ENCODE measurements at regions not wholly inside any gene's neighbourhood (a gene's known extent, or its start where the extent isn't known, plus 50 kb on each side); places are given as distances from the start of the nearest gene placed in this dataset.
"Not testable (repeated sequence)": the region's sequence is repeated elsewhere in the genome, so short reads cannot be mapped to it uniquely, and the experiment has no call there.

DNA sequence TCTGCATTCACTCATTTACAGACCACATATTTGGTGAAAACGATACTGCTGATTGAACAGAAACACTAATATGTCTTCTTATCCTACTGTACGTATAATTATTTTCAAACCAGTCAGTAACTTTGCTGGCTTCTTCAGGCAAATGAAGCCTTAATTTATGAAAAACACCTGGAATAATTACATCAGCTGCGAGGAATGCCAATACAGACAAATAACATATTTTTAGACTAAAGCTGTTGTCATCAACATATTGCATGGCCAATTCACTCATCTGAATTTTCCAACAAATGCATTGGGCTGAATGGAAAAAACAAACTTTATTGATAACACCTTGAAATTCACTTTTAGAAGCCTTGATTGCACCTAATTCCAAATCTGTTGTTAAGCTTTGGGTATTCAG is 165.9 kb downstream of the HLX start:
- TF ChIP-seq CTCF (IDR thresholded peaks at IDR 0.05): no peak

DNA sequence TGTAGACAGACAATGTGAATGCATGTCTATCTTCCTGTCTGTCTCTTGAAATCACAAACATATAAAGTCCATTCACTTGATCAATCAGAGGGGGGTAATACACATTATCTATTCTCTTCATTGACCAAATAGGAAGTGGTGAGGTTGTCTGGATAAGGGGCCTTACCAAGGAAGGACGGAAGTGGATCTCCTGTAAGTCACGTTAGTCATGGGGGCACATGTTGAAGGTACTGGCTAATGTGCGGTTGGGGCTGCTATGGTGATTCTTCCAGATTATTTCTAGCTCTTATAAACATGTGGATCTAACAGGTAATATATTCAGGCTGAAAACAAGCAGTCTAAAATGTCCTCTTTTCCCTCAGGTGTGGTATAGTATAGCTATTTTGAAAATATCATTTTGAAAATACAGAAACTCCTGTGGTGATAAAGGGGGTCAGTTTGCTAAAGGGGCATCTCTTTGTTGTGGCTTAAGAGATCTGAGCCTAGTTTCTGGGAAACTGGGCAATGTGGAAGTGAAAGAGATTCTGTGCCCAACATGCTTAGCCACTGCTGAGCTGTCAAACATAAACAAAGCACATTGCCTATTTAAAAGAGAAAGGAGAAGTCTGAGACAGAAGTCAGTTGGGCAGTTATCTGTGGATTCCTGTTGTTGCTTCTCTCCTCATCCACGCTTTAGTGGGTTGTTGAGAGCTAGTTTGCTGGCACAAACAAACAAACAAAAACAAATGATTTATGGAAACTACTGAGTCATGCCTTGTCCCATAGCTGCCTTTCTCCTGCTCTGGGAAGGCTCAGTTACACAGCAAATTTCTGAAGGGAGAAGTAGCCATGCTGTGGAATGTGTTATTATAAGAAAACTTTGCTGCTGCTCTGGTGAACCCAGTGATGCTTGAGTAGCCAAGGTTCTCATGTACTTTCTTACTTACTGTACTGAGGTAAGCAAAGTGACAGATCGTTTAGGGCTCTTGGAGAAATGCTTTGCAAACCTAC is 166.9 kb downstream of the HLX start:
- no peaks in the 10 kb centered on the region for H3K27me3 ChIP-seq (ENCODE audit: low read depth)
- no peaks in the 10 kb centered on the region for H3K36me3 ChIP-seq
- peaks cover 19% of the 10 kb centered on the region for H3K4me1 ChIP-seq
- no peak for TF ChIP-seq CTCF (IDR thresholded peaks at IDR 0.05)
- H3K4me3 ChIP-seq: no peak overlapping the region
- intact Hi-C loops (cut with DNase I): loop anchor here (10.0 kb wide), 1 partner anchor 151 kb away; no protein-coding TSS in a partner anchor
- no peak for DNase-seq
- ATAC-seq: peak; percentile 61 to 68
- H3K27ac ChIP-seq: no peak overlapping the region
- no peaks in the 10 kb centered on the region for H3K9me3 ChIP-seq

More for the DNA sequence above, 165.9 kb downstream of the HLX start:
- DNase-seq (no peak), ATAC-seq (no peak)
- peaks cover 19% of the 10 kb centered on the region for H3K4me1 ChIP-seq
- H3K27me3 ChIP-seq (ENCODE audit: low read depth): no peaks in the 10 kb centered on the region
- H3K36me3 ChIP-seq: no peaks in the 10 kb centered on the region
- H3K27ac ChIP-seq: no peak overlapping the region
- H3K9me3 ChIP-seq: no peaks in the 10 kb centered on the region
- intact Hi-C loops (cut with DNase I): loop anchor here (10.0 kb wide), 1 partner anchor 150 kb away; no protein-coding TSS in a partner anchor
- H3K4me3 ChIP-seq: no peak overlapping the region

- H3K27ac ChIP-seq; intact Hi-C loops (cut with DNase I); ATAC-seq: not testable (repeated sequence)
These were observed 172.1 kb downstream of the HLX start for GRCh38 chr1:221051391-221051790.

GRCh38 chr1:221053889-221054288 is 174.6 kb downstream of the HLX start:
- H3K36me3 ChIP-seq: no peaks in the 10 kb centered on the region
- intact Hi-C loops (cut with DNase I): no loop called here
- DNase-seq: no peak
- H3K4me1 ChIP-seq: no peaks in the 10 kb centered on the region
- no peak for TF ChIP-seq CTCF (IDR thresholded peaks at IDR 0.05)
- no peaks in the 10 kb centered on the region for H3K9me3 ChIP-seq
- no peak overlapping the region for H3K4me3 ChIP-seq
- H3K27me3 ChIP-seq (ENCODE audit: low read depth): no peaks in the 10 kb centered on the region
- ATAC-seq: no peak
- no peak overlapping the region for H3K27ac ChIP-seq

More at GRCh38 chr1:221051391-221051790, 172.1 kb downstream of the HLX start:
- H3K9me3 ChIP-seq; H3K27me3 ChIP-seq (ENCODE audit: low read depth); H3K4me3 ChIP-seq; DNase-seq; H3K36me3 ChIP-seq: not testable (repeated sequence)
- H3K4me1 ChIP-seq: peaks cover 19% of the 10 kb centered on the region

DNA sequence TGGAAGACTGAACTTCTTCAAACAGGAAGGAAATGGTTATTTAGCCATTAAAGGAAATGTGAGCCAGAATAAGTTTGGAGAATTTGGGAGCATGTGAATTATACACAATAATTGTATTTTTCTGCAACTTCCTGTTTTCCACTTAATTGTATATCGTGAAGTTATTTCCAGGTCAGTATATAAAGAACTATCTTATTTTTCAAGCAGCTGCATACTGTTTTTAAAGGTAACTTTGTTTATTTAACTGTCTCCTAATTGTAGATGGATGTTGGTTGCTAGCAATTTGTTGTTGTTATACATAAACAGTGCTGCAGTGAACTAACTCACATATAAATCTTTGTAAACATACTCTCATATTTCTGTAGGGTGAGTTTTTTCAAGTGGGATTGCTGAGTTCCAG is 180.3 kb downstream of the HLX start:
- TF ChIP-seq CTCF (IDR thresholded peaks at IDR 0.05): no peak
- no peaks in the 10 kb centered on the region for H3K27me3 ChIP-seq (ENCODE audit: low read depth)
- H3K4me1 ChIP-seq: no peaks in the 10 kb centered on the region
- intact Hi-C loops (cut with DNase I): no loop called here
- H3K36me3 ChIP-seq: no peaks in the 10 kb centered on the region
- H3K9me3 ChIP-seq: peaks cover 3% of the 10 kb centered on the region
- ATAC-seq (no peak), DNase-seq (no peak)
- no peak overlapping the region for H3K27ac ChIP-seq
- no peak overlapping the region for H3K4me3 ChIP-seq

DNA sequence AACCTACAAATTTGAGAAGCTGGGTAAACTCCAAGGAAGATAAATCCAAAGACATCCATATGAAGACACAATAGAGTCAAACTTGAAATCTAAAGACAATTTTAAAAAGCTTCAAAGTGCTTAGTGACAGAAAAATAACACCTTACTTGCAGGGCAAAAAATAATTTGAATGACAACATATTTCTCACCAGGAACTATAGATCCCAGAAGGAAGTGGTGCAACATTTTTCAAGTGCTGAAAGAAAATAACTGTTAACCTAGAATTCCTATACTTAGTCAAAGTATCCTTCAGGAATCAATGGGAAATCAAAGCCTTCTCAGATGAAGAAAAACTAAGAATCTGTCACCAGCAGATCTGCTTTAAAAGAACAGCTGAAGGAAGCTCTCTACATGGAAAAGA is 184.4 kb downstream of the HLX start:
- H3K27me3 ChIP-seq (ENCODE audit: low read depth): no peaks in the 10 kb centered on the region
- no peak overlapping the region for H3K27ac ChIP-seq
- intact Hi-C loops (cut with DNase I): no loop called here
- no peaks in the 10 kb centered on the region for H3K36me3 ChIP-seq
- TF ChIP-seq CTCF (IDR thresholded peaks at IDR 0.05): no peak
- no peaks in the 10 kb centered on the region for H3K4me1 ChIP-seq
- DNase-seq (no peak), ATAC-seq (no peak)
- no peak overlapping the region for H3K4me3 ChIP-seq
- peaks cover 3% of the 10 kb centered on the region for H3K9me3 ChIP-seq
